ENCODE measurements at regions not wholly inside any gene's neighbourhood (a gene's known extent, or its start where the extent isn't known, plus 50 kb on each side); places are given as distances from the start of the nearest gene placed in this dataset.

DNA sequence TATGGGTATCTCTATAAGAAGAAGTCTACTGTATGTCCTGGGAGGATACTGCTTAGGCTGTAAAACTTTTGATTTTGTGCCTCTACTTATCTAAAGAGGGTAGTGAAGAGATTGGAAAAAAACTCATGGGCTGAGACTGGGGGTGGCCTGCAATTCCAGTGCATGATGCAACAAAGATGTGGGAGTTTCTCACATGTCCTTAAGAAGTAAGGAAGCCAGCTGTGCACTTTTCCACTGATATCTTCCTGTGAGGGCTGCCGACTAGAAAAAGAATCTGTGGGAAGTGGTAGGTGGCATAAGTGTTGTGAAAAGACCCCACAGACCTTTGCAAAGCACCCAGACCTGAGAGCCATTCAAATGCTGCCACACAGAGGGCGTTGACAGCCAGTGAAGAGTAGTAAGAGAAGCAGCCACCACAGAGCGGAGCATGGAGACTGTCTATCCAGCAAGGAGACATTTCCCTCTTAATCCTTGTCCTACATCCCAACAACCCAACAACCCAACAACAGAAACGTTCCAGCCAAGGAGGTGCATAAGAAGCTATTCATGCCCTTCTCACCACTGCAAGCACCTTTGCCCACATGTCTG lies 65.1 kb downstream of the PFDN4 start:
- no peak for DNase-seq (ENCODE audit: low spot score)

DNA sequence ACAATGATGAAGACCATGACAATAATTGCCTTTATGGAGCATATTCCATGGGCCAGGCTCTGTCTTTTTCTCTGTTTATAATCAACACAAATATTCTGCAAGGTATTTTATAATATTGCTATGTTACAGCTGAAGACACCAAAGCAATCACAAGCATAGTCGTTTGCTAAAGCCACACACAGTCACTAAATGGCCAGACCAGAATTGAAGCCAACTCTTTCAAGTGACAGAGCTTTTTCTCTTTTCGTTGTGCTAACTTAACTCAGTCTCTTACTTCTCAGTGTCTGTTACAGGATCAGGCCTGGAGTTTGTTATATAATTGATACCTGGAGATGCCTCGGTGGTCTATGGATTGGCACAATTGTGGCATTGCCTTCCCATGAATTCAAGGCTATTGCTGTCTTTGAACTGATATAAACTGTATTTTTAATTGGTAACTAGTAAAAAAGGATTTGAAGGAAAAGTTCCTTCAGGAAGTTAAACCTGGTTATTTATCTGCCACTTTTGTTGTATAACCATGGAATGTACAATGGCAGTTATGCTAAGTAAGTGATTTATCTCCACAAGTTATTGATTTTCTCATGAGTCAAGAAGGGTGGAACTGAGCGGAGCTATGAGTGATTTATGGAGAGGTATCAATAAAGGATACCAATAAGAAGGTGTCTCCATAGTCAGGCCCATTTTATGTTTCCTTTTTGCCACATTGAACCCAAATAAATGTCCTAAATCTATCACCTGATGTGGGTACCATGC lies 67.6 kb downstream of the PFDN4 start:
- no peak for DNase-seq (ENCODE audit: low spot score)

DNA sequence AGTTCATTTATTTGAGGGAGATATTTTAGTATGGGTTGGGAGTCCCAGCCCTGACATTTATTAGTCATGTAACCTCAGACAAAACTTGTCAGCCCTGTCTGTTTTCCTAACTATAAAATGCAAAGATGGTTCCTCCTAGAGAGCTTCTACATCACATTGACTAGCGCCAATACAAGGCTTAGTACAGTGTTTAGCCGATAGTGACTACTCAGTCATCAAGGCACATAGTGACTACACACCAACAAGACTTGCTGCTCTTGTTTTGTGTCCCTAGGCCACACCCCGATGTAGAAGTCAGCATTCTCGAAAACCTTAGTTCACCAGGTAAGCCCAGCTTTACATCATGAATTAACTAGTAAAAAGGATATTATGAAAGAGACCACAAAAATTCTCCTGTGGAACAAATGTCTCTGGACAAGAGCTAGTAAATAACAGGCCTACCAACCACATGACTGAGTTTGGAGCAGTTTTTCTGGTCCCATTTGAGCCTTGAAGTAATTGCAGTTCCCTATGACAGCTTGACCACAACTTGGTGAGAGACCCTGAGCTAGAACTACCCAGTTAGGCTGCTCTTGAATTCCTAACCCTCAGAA lies 68.8 kb downstream of the PFDN4 start:
- no peak for DNase-seq (ENCODE audit: low spot score)

DNA sequence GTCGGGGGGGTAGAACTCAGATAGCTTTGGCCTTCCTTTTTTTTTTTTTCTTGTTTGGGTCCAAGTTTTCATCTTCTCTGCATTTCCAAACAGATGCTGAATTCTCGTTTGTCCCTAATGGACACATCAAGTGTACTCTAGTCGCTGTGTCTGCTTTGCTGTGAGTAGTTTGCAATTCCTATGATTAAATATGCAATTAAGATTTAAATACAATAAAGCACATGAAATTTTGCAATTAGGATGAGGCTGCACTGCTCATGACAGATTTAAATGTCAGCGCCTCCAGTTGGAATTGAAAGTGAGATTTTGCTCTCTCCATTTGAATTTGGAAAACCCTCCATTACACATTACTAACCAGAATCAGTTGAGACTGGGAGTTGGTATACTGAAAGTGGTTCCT lies 70.4 kb downstream of the PFDN4 start:
- no peak for DNase-seq (ENCODE audit: low spot score)

GRCh38 chr20:54282625-54283024 lies 74.7 kb downstream of the PFDN4 start:
- no peak for DNase-seq (ENCODE audit: low spot score)

DNA sequence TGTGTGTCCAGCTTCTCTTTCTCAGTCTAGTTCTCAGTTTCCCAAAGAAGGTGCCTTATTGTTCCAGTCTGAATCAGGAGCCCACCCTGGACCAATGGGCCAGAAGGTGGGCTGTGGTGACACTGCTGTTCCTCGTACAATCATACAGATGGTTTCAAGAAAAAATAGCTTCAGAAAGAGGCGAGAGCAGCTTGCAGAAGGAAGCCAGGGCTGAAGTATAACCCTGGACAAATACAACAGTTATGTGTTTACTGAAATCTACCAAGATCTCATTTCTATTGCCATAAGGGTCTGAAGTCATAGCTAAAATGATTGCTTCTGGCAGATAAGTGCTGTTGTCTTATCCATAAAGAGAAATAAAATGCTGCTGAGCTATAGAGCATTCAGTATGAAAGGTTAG lies 75.4 kb downstream of the PFDN4 start:
- no peak for DNase-seq (ENCODE audit: low spot score)

DNA sequence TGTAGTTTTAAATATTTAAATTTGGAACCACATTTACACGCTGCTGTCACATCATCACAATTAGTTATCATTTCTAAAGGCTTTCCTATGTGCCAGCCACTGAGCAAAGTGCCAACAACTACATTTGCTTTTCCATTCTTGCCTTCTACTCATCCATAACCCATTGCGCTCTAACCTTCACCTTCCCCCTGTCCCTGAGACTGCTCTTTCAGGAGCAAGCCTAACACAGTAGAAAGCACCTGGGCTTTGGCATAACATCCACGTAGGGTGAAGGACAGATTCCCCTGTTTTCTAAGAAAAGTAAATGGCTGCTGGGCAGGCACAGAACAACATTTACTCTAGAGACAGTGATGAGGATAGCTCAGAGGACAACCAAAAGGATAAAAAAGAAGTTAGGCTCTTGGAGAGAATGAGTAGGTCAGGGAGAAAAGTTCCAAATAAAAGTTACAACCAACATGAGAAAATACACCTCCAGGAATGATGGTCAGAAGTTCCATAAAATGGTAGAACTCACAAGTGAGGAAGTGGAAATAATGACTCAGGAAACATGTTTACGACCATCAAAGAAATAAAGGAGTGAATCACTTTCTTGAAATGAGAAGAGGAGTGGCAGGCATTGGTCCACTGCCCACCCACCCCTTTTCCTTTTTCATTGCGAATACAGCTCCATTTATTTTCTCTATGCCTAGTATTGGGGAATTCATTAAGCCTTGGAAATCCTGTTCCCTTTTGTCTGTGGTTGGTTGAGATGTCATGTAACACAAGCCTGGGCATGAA lies 77.2 kb downstream of the PFDN4 start:
- DNase-seq (ENCODE audit: low spot score) = no peak

GRCh38 chr20:54290636-54291035 lies 82.7 kb downstream of the PFDN4 start:
- no peak for DNase-seq (ENCODE audit: low spot score)

- DNase-seq (ENCODE audit: low spot score) = no peak
Measured at GRCh38 chr20:54291339-54292010, 83.6 kb downstream of the PFDN4 start.

DNA sequence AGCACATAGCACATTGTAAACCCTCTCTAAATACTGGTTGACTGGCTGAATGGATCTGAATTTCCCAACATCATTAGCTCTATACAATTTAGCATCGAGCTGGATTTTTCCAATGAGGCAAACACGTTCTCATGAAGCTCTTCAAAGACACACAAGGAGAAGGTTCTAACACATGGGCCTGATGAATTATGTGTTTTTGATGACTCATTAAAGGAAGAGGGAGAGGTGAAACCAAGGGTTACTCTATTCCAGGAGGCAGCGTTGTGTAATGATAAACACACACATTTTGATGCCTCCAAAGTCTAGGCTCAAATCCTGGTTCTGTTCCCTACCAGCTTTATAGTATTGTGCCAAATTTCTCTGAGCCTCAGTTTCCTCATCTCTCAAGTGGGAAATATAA lies 84.3 kb downstream of the PFDN4 start:
- DNase-seq (ENCODE audit: low spot score) = no peak

GRCh38 chr20:54293526-54293925 lies 85.6 kb downstream of the PFDN4 start:
- DNase-seq (ENCODE audit: low spot score) = no peak

- DNase-seq (ENCODE audit: low spot score) = no peak
Measured at GRCh38 chr20:54294094-54294493, 86.2 kb downstream of the PFDN4 start.

DNA sequence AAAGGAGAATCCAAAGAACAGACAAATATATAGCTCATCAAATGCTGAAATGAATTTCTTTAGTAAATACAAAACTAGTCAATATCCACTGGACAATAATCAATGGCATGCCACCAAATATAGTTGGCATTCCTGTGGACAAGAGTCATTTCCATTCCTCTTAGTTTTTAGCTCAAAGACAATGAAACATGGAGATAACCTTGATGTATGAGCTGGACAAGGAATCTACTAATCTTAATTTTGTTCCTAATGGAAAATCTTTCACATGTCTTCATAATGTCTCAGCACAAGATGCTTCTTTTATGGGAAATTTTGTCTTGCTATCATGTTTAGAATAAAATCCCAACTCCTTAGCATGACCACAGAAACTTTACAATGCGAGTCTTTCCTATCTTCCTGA lies 87.8 kb downstream of the PFDN4 start:
- no peak for DNase-seq (ENCODE audit: low spot score)

DNA sequence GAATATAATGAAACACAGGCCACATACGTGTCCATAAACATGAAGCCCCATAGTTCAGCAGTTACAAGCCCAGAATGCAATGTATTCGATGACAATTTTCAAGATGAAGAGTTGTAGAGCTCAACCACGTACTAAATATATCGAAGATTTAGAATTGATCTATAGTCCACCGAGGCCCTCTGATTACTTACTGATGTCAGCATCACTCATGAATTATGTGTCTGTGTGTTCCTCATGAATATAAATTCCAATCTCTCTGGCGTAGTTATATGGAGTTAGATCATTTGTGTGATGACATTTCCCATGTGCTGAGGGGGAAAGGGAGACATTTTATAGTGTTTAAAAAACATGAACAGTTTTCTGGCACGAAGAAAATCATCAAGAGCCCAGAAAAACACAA lies 97.5 kb downstream of the PFDN4 start:
- DNase-seq (ENCODE audit: low spot score) = no peak

DNA sequence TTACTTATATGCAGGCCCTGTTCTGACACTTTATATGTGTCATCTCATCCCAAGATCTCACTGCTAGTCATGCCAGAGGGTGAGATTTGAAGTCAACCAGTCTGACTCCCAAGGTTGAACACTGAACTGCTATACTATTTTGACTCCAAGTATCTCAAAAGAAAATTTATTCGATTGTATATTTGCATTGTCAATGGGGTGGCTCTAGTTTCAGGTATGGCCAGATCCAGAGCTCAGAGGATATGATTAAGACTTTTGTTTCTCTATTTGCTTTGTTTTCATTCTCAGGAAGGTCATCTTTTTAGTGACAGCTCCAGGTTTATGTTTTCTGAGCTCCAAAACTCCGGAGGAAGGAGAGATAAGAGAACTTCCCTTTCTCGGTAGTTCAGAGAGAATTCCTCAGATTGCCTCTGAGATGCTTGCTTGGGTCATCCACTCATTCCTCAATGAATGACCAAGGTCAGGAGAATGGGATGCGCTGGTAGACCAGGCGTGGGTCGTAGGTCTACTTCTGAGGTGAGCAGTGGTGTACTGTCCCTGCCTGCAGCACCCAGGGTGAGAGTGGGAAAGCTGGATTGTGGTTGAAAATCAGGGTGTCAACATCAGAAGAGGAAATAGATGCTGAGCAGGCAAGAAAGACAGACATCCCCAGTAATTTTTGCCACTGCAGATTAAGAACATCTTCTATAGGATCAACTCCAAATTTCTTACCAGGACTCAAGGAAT lies 99.3 kb downstream of the PFDN4 start:
- DNase-seq (ENCODE audit: low spot score) = no peak

DNA sequence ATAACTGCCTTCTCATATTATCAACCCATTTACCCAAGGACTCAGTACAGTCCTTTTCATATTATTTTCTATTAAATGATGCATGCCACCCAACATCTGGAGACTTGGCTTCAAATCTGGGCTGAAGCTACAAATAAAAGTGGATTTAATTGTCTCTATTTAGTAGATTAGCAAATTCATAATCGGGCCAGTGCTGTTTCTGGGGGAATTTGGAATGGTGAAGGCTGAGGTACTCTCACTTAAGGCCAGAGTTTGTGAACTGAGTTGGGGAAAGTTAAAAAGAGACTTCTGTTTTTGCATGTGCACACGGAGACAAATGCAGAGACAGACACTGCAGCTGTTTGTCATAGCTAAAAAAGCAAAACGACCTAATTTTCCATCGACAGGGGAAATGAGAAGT lies 100.9 kb downstream of the PFDN4 start:
- DNase-seq (ENCODE audit: low spot score) = no peak

- no peak for DNase-seq (ENCODE audit: low spot score)
Measured at GRCh38 chr20:54318892-54319291, 111.0 kb downstream of the PFDN4 start.

DNA sequence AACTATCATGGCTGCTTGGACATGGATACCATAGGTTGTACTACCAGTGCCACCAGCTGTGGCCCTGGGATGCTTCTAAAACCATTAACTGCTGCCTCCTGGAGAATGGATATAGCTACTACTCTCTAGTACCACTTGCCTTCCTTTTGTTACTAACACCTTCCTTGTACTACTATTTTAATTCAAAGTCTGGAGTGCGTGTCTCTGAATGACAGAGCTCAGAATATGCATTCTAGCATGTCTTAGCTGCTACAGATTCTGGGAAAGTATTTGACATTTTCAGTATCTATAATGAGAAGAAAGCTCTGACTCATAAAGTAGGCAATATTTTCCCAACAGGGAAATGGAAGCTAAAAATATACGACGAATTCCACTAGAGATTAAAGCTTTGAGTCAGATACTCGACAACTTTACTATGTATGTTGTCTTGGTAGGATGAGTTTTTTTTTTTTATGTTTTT lies 112.3 kb downstream of the PFDN4 start:
- DNase-seq (ENCODE audit: low spot score) = no peak

GRCh38 chr20:54321352-54322087 lies 113.6 kb downstream of the PFDN4 start:
- DNase-seq (ENCODE audit: low spot score) = no peak

DNA sequence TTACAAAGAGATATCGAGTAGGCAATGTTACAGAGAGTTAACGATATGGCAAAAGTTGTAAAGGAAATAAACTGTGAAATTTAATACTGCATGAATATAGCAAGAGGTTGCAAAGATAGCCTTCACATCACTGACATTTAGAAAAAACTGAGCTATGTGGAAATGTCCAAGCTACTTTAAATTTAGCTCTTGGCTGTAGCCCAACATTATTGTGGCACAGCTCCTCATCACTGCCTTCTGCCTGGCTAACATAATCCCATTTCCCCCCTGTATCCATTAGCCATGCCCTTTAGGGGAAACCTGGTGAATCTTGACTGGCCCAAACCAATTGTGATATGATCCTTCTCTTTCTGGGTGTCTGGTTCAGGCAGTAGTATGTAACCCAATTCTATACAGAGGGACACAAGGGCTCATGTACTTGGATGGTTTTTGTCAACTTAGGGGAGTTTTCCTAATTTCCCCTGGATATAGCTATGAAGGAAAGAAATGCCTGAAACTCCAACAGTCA lies 115.4 kb downstream of the PFDN4 start:
- DNase-seq (ENCODE audit: low spot score) = no peak

- no peak for DNase-seq (ENCODE audit: low spot score)
Measured at GRCh38 chr20:54324041-54324440, 116.2 kb downstream of the PFDN4 start.

Data from AG08395 (cell line).